Neural cell (in vitro differentiated cells): ENCODE measurements at regions not wholly inside any gene's neighbourhood (a gene's known extent, or its start where the extent isn't known, plus 50 kb on each side); places are given as distances from the start of the nearest gene placed in this dataset.

Source experiments
- H2AFZ ChIP-seq: fragments of 200-600, 300-800 bp; sonication (generic), shearing (Covaris generic); 2 replicates; pipeline ENCODE4 v1.6.0; 2014; ENCODE audit warnings: low read depth, mild to moderate bottlenecking, antibody characterized with exemption, low read length, moderate library complexity
- H3F3A ChIP-seq: fragments of 200-600 bp; shearing (Covaris generic); 2 replicates; pipeline ENCODE4 v1.6.1; 2016; ENCODE audit warnings: mild to moderate bottlenecking, moderate library complexity, mixed read lengths, antibody characterized with exemption, low read length; ENCODE audit not compliant: insufficient read depth, poor library complexity, severe bottlenecking
- H3K27ac ChIP-seq: fragments of 200-600, 300-800 bp; sonication (generic), shearing (Covaris generic); 2 replicates; pipeline ENCODE4 v1.5.1; 2014; ENCODE audit warnings: mild to moderate bottlenecking, low read length, moderate library complexity
- H3K27me3 ChIP-seq: fragments of 300-800, 200-600 bp; sonication (generic), shearing (Covaris generic); 2 replicates; pipeline ENCODE4 v1.6.0; 2014; ENCODE audit warnings: mild to moderate bottlenecking, low read depth, low read length, moderate library complexity; ENCODE audit not compliant: insufficient read depth
- H3K36me3 ChIP-seq: fragments of 300-800, 200-600 bp; sonication (generic), shearing (Covaris generic); 2 replicates; pipeline ENCODE4 v1.5.1; 2014; ENCODE audit warnings: mild to moderate bottlenecking, antibody characterized with exemption, low read length, moderate library complexity; ENCODE audit not compliant: insufficient read depth
- H3K4me2 ChIP-seq: fragments of 300-800, 200-600 bp; sonication (generic), shearing (Covaris generic); 2 replicates; pipeline ENCODE4 v1.6.0; 2014; ENCODE audit warnings: mild to moderate bottlenecking, low read length
- H3K4me3 ChIP-seq: fragments of 300-800, 200-600 bp; sonication (generic), shearing (Covaris generic); 2 replicates; pipeline ENCODE4 v1.5.1; 2014; ENCODE audit warnings: mild to moderate bottlenecking, low read length, moderate library complexity
- H3K79me2 ChIP-seq: fragments of 200-600 bp; shearing (Covaris generic); replicated peaks from 2 replicates; pipeline ENCODE4 v1.6.0; 2014; ENCODE audit warnings: mild to moderate bottlenecking, low read length, moderate library complexity; ENCODE audit not compliant: insufficient read depth
- H3K9ac ChIP-seq: fragments of 300-800, 200-600 bp; sonication (generic), shearing (Covaris generic); 2 replicates; pipeline ENCODE4 v1.6.1; 2016; ENCODE audit warnings: mild to moderate bottlenecking, low read length, mixed read lengths
- H3K9me2 ChIP-seq: fragments of 200-600 bp; shearing (Covaris generic); 2 replicates; pipeline ENCODE4 v1.6.1; 2016; ENCODE audit warnings: mild to moderate bottlenecking, low read length, mixed read lengths; ENCODE audit not compliant: insufficient read depth
- H3K9me3 ChIP-seq: fragments of 200-600, 300-800 bp; sonication (generic), shearing (Covaris generic); 2 replicates; pipeline ENCODE4 v1.6.1; 2016; ENCODE audit warnings: mild to moderate bottlenecking, mixed run types, low read length, moderate library complexity, mixed read lengths
- H4K20me1 ChIP-seq: fragments of 200-600 bp; shearing (Covaris generic); 2 replicates; pipeline ENCODE4 v1.6.1; 2016; ENCODE audit warnings: mild to moderate bottlenecking, mixed run types; ENCODE audit not compliant: insufficient read depth
- CTCF ChIP-seq: fragments of 450-650 bp; IDR thresholded peaks from 2 replicates; pipeline ENCODE4 v1.5.1; 2014; ENCODE audit warnings: antibody characterized with exemption, mild to moderate bottlenecking, moderate library complexity; ENCODE audit not compliant: poor library complexity, severe bottlenecking
- EP300 ChIP-seq: fragments of 450-650 bp; conservative IDR thresholded peaks from 2 replicates; pipeline ENCODE4 v1.6.1; 2014; ENCODE audit warnings: antibody characterized with exemption, mild to moderate bottlenecking, moderate library complexity; ENCODE audit not compliant: poor library complexity, severe bottlenecking
- EZH2 ChIP-seq: fragments of 200-600, 300-800 bp; shearing (Covaris generic), sonication (generic); IDR thresholded peaks from 2 replicates; pipeline ENCODE4 v1.6.1; 2014; ENCODE audit warnings: antibody characterized with exemption, low read length, borderline replicate concordance, mild to moderate bottlenecking; ENCODE audit not compliant: insufficient read depth, poor library complexity, severe bottlenecking
- MXI1 ChIP-seq: fragments of 450-650 bp; conservative IDR thresholded peaks from 2 replicates; pipeline ENCODE4 v1.6.1; 2014; ENCODE audit warnings: antibody characterized with exemption, mild to moderate bottlenecking; ENCODE audit not compliant: poor library complexity, severe bottlenecking
- POLR2AphosphoS5 ChIP-seq: IDR thresholded peaks from 2 replicates; pipeline ENCODE4 v1.6.1; 2012
- RAD21 ChIP-seq: fragments of 450-650 bp; conservative IDR thresholded peaks from 2 replicates; pipeline ENCODE4 v1.6.1; 2014; ENCODE audit warnings: antibody characterized with exemption, mild to moderate bottlenecking, moderate library complexity
- REST ChIP-seq: IDR thresholded peaks from 2 replicates; pipeline ENCODE4 v1.6.1; 2012; ENCODE audit warnings: borderline replicate concordance
- SMC3 ChIP-seq: fragments of 450-650 bp; conservative IDR thresholded peaks from 2 replicates; pipeline ENCODE4 v1.6.1; 2014; ENCODE audit warnings: antibody characterized with exemption, mild to moderate bottlenecking, moderate library complexity; ENCODE audit not compliant: poor library complexity
- TAF1 ChIP-seq: IDR thresholded peaks from 2 replicates; pipeline ENCODE4 v1.6.1; 2012; ENCODE audit warnings: low read depth

- H3K4me2 ChIP-seq = no peak overlapping the region
- H3K27ac ChIP-seq = no peak overlapping the region
- no peaks in the 10 kb centered on the region for H3K9me2 ChIP-seq
- no peaks in the 10 kb centered on the region for H3K27me3 ChIP-seq
- no peaks in the 10 kb centered on the region for H3F3A ChIP-seq
- no peaks in the 10 kb centered on the region for H3K79me2 ChIP-seq
- no peak overlapping the region for H2AFZ ChIP-seq
- H4K20me1 ChIP-seq = no peaks in the 10 kb centered on the region
- H3K9ac ChIP-seq = no peak overlapping the region
- H3K36me3 ChIP-seq = no peaks in the 10 kb centered on the region
- no peak overlapping the region for H3K4me3 ChIP-seq
- no peaks in the 10 kb centered on the region for H3K9me3 ChIP-seq
- TF ChIP-seq SMC3 = no peak
- TF ChIP-seq MXI1 = no peak
- TF ChIP-seq EZH2 = no peak
- TF ChIP-seq POLR2AphosphoS5 = no peak
- no peak for TF ChIP-seq CTCF
- TF ChIP-seq RAD21 = no peak
- TF ChIP-seq REST = no peak
- TF ChIP-seq EP300 = no peak
Observed at GRCh38 chr11:95680169-95680929, 109.2 kb downstream of the FAM76B start.

GRCh38 chr11:95678988-95679387 lies 110.6 kb downstream of the FAM76B start:
- TF ChIP-seq MXI1 (no peak), REST (no peak), TAF1 (no peak), RAD21 (no peak), EZH2 (no peak), SMC3 (no peak), POLR2AphosphoS5 (no peak), CTCF (no peak), EP300 (no peak)
- H3K27ac ChIP-seq = no peak overlapping the region
- H3K4me2 ChIP-seq = no peak overlapping the region
- no peaks in the 10 kb centered on the region for H3K9me2 ChIP-seq
- no peaks in the 10 kb centered on the region for H3K79me2 ChIP-seq
- no peak overlapping the region for H2AFZ ChIP-seq
- H4K20me1 ChIP-seq = no peaks in the 10 kb centered on the region
- H3K4me3 ChIP-seq = no peak overlapping the region
- H3K9ac ChIP-seq = no peak overlapping the region
- H3F3A ChIP-seq = no peaks in the 10 kb centered on the region
- H3K36me3 ChIP-seq = no peaks in the 10 kb centered on the region
- H3K9me3 ChIP-seq = no peaks in the 10 kb centered on the region
- H3K27me3 ChIP-seq = no peaks in the 10 kb centered on the region
